ENCODE measurements at regions not wholly inside any gene's neighbourhood (a gene's known extent, or its start where the extent isn't known, plus 50 kb on each side); places are given as distances from the start of the nearest gene placed in this dataset.

- CTCF ChIA-PET: no interaction called here
- TF ChIP-seq CTCF (conservative IDR thresholded peaks at IDR 0.05; ENCODE audit: low read depth): no peak
Observed at GRCh38 chr10:121240011-121240410, 358.2 kb downstream of the FGFR2 start.

GRCh38 chr10:121240556-121240955 lies 357.7 kb downstream of the FGFR2 start:
- no peak for DNase-seq (ENCODE audit: low spot score)
- CTCF ChIA-PET: interaction anchor here (0.7 to 0.8 kb wide), 2 partner anchors 277 to 1969 kb away, joined by 3 to 4 read pairs; no protein-coding TSS in a partner anchor
- no peak for TF ChIP-seq CTCF (conservative IDR thresholded peaks at IDR 0.05; ENCODE audit: low read depth)
- no peak overlapping the region for H3K27ac ChIP-seq
- POLR2A ChIA-PET (ENCODE audit: low non-redundant PET): no interaction called here

More at GRCh38 chr10:121240011-121240410, 358.2 kb downstream of the FGFR2 start:
- peak; percentile 29 for DNase-seq (ENCODE audit: low spot score)
- POLR2A ChIA-PET (ENCODE audit: low non-redundant PET): interaction anchor here (0.6 kb wide), 1 partner anchor 538 kb away, joined by 3 read pairs; no protein-coding TSS in a partner anchor
- no peak overlapping the region for H3K27ac ChIP-seq

- no peak for DNase-seq (ENCODE audit: low spot score)
- TF ChIP-seq CTCF (conservative IDR thresholded peaks at IDR 0.05; ENCODE audit: low read depth): no peak
- ChIA-PET POLR2A (ENCODE audit: low non-redundant PET) (no interaction called here), CTCF (interaction anchor here (0.6 to 0.8 kb wide), 5 partner anchors 18 to 1969 kb away, joined by 3 to 4 read pairs (median 3); no protein-coding TSS in a partner anchor)
- H3K27ac ChIP-seq: no peak overlapping the region
Observed at GRCh38 chr10:121241337-121241736, 356.9 kb downstream of the FGFR2 start.

GRCh38 chr10:121242741-121243608 lies 355.3 kb downstream of the FGFR2 start:
- ChIA-PET CTCF (no interaction called here), POLR2A (ENCODE audit: low non-redundant PET) (no interaction called here)
- no peak for DNase-seq (ENCODE audit: low spot score)
- TF ChIP-seq CTCF (conservative IDR thresholded peaks at IDR 0.05; ENCODE audit: low read depth): no peak
- no peak overlapping the region for H3K27ac ChIP-seq

- no peak for TF ChIP-seq CTCF (conservative IDR thresholded peaks at IDR 0.05; ENCODE audit: low read depth)
- H3K27ac ChIP-seq: no peak overlapping the region
- DNase-seq (ENCODE audit: low spot score): no peak
- ChIA-PET POLR2A (ENCODE audit: low non-redundant PET) (no interaction called here), CTCF (interaction anchor here (0.9 kb wide), 1 partner anchor 12 kb away, joined by 4 read pairs; no protein-coding TSS in a partner anchor)
Observed at GRCh38 chr10:121243609-121244241, 354.5 kb downstream of the FGFR2 start.

- ChIA-PET POLR2A (ENCODE audit: low non-redundant PET) (no interaction called here), CTCF (interaction anchor here (0.5 kb wide), 1 partner anchor 39 kb away, joined by 3 read pairs; no protein-coding TSS in a partner anchor)
- no peak overlapping the region for H3K27ac ChIP-seq
- DNase-seq (ENCODE audit: low spot score): no peak
- no peak for TF ChIP-seq CTCF (conservative IDR thresholded peaks at IDR 0.05; ENCODE audit: low read depth)
Observed at GRCh38 chr10:121244818-121245217, 353.4 kb downstream of the FGFR2 start.
